ENCODE measurements at regions not wholly inside any gene's neighbourhood (a gene's known extent, or its start where the extent isn't known, plus 50 kb on each side); places are given as distances from the start of the nearest gene placed in this dataset.

- no peak for DNase-seq
Observed at GRCh38 chr6:19408331-19408730, 428.8 kb upstream of the ID4 start.

- peak; percentile 5 for DNase-seq
Observed at GRCh38 chr6:19410481-19410880, 426.7 kb upstream of the ID4 start.

- no peak for DNase-seq
Observed at GRCh38 chr6:19413323-19413722, 423.8 kb upstream of the ID4 start.

- no peak for DNase-seq
Observed at GRCh38 chr6:19415605-19416326, 421.4 kb upstream of the ID4 start.

GRCh38 chr6:19416811-19417210 is 420.4 kb upstream of the ID4 start:
- no peak for DNase-seq

GRCh38 chr6:19417713-19418112 is 419.5 kb upstream of the ID4 start:
- no peak for DNase-seq

GRCh38 chr6:19424853-19425252 is 412.3 kb upstream of the ID4 start:
- no peak for DNase-seq

- DNase-seq: no peak
Observed at GRCh38 chr6:19427548-19427947, 409.6 kb upstream of the ID4 start.

GRCh38 chr6:19432966-19433498 is 404.1 kb upstream of the ID4 start:
- DNase-seq: no peak

- no peak for DNase-seq
Observed at GRCh38 chr6:19434065-19434464, 403.1 kb upstream of the ID4 start.

- DNase-seq: no peak
Observed at GRCh38 chr6:19435755-19436154, 401.4 kb upstream of the ID4 start.

GRCh38 chr6:19438566-19439353 is 398.4 kb upstream of the ID4 start:
- DNase-seq: no peak

GRCh38 chr6:19440531-19440930 is 396.6 kb upstream of the ID4 start:
- no peak for DNase-seq

- DNase-seq: no peak
Observed at GRCh38 chr6:19443411-19443810, 393.8 kb upstream of the ID4 start.

GRCh38 chr6:19444041-19444440 is 393.1 kb upstream of the ID4 start:
- no peak for DNase-seq

- DNase-seq: no peak
Observed at GRCh38 chr6:19444481-19444880, 392.7 kb upstream of the ID4 start.

- DNase-seq: no peak
Observed at GRCh38 chr6:19446570-19446969, 390.6 kb upstream of the ID4 start.

GRCh38 chr6:19450651-19451050 is 386.5 kb upstream of the ID4 start:
- DNase-seq: no peak

GRCh38 chr6:19452495-19452894 is 384.7 kb upstream of the ID4 start:
- no peak for DNase-seq

GRCh38 chr6:19454001-19454720 is 383.0 kb upstream of the ID4 start:
- DNase-seq: no peak

- DNase-seq: no peak
Observed at GRCh38 chr6:19454721-19455392, 382.3 kb upstream of the ID4 start.

- DNase-seq: no peak
Observed at GRCh38 chr6:19463250-19463649, 373.9 kb upstream of the ID4 start.

Measured in renal pelvis (tissue), 1 donor.